ENCODE measurements at regions not wholly inside any gene's neighbourhood (a gene's known extent, or its start where the extent isn't known, plus 50 kb on each side); places are given as distances from the start of the nearest gene placed in this dataset.

DNA sequence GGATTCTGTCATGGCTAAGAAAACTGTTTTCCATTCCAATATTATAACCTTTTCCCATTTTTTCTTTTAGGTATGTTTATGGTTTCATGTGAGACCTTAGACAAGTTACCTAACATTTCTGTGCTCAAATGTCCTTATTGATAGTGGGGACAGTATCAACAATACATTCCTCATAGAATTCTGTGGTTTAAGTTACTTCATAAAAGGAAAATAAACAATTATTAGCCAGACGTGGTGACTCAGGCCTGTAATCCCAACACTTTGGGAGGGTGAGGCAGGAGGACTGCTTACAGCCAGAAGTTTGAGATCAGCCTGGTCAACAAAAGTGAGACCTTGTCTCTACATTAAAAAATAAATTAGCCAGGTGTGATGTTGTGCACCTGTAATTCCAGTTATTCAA is 436.8 kb upstream of the CNTN4 start:
- TF ChIP-seq, protein P1, sequence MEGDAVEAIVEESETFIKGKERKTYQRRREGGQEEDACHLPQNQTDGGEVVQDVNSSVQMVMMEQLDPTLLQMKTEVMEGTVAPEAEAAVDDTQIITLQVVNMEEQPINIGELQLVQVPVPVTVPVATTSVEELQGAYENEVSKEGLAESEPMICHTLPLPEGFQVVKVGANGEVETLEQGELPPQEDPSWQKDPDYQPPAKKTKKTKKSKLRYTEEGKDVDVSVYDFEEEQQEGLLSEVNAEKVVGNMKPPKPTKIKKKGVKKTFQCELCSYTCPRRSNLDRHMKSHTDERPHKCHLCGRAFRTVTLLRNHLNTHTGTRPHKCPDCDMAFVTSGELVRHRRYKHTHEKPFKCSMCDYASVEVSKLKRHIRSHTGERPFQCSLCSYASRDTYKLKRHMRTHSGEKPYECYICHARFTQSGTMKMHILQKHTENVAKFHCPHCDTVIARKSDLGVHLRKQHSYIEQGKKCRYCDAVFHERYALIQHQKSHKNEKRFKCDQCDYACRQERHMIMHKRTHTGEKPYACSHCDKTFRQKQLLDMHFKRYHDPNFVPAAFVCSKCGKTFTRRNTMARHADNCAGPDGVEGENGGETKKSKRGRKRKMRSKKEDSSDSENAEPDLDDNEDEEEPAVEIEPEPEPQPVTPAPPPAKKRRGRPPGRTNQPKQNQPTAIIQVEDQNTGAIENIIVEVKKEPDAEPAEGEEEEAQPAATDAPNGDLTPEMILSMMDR (conservative IDR thresholded peaks at IDR 0.05; ENCODE audit: low read length) = no peak
- no peak for TF ChIP-seq EZH2phosphoT487 (IDR thresholded peaks at IDR 0.05; ENCODE audit: borderline replicate concordance)

Data from Loucy (cell line).